HG03521 (cell line): ENCODE measurements at regions not wholly inside any gene's neighbourhood (a gene's known extent, or its start where the extent isn't known, plus 50 kb on each side); places are given as distances from the start of the nearest gene placed in this dataset.
"Not testable (repeated sequence)": the region's sequence is repeated elsewhere in the genome, so short reads cannot be mapped to it uniquely, and the experiment has no call there.

Experiments
- ATAC-seq: cut with Tn5 transposase; IDR thresholded peaks from one replicate; pipeline ENCODE4 v1.9.1; 2021; ENCODE audit warnings: mild to moderate bottlenecking, moderate library complexity; ENCODE audit not compliant: unreplicated experiment

DNA sequence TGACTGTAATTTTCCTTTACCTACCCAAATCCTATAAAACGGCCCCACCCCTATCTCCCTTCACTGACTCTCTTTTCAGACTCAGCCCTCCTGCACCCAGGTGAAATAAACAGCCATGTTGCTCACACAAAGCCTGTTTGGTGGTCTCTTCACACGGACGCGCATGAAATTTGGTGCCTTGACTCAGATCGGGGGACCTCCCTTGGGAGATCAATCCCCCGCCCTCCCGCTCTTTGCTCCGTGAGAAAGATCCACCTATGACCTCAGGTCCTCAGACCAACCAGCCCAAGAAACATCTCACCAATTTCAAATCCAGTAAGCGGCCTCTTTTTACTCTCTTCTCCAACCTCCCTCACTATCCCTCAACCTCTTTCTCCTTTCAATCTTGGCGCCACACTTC, 1344.7 kb upstream of the GOT2 start:
- not testable (repeated sequence) for ATAC-seq

- ATAC-seq: no peak
Measured at GRCh38 chr16:60077861-60078260, 1343.7 kb upstream of the GOT2 start.

- ATAC-seq: no peak
Measured at GRCh38 chr16:60074378-60074777, 1340.3 kb upstream of the GOT2 start.

DNA sequence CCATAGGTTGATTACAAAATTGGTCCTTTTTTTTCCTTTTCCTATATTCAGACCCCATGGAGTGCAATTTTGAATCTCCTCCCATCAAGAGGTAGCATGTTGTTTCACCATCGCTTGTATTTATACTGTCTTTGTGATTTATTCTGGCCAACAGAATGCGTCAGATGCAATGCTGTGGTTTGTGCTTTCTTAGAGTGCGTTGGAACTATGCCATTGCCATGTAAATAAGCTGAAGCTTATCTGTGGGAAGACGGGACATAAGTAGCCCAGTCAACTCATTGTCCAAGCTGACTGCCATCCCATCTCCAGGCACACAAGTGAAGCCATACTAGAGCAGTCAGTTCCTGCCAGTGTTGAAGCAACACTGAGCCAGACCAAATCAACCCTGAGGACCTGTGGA, 1339.3 kb upstream of the GOT2 start:
- no peak for ATAC-seq

GRCh38 chr16:60064026-60064425, 1329.9 kb upstream of the GOT2 start:
- ATAC-seq: no peak

DNA sequence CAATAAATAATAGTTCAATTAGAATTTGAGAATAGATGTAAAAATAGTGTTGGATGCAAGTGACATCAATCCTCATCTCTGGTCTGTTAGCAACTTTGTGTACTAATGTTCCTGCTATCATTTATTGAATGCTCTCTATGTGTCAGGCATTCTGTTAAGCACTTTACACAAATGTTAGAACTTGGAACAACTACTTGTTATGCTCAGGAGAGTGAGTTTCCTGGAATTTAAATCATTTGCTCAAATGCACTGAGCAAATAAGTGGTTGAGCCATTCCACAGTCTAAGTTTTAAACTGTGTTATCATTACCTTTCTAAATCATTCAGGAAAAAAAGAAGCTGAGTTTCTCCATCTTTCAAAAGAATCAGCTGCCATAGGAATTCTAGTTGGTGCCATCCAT, 1327.3 kb upstream of the GOT2 start:
- no peak for ATAC-seq

- ATAC-seq: no peak
Measured at GRCh38 chr16:60060731-60061130, 1326.6 kb upstream of the GOT2 start.

GRCh38 chr16:60059141-60059540, 1325.0 kb upstream of the GOT2 start:
- ATAC-seq: no peak

DNA sequence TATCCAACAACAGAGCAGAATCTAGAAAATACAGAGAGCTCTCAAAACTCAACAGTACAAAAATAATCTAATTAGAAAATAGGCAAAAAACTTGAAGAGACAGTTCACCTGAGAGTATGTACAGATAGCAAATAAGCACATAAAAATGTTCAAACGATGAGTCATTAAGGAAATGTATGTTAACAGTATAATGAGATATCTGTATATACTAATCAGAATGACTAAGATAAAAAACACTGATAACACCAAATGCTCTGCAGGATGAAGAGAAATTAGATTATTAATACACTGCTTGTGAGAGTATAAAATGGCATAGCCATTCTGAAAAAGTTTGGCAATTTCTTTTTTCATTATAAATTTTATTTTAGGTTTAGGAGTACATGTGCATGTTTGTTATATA, 1307.6 kb upstream of the GOT2 start:
- ATAC-seq: no peak

- no peak for ATAC-seq
Measured at GRCh38 chr16:60031740-60032139, 1297.6 kb upstream of the GOT2 start.

- no peak for ATAC-seq
Measured at GRCh38 chr16:60027351-60027750, 1293.2 kb upstream of the GOT2 start.

- ATAC-seq: no peak
Measured at GRCh38 chr16:60013076-60013475, 1279.0 kb upstream of the GOT2 start.

DNA sequence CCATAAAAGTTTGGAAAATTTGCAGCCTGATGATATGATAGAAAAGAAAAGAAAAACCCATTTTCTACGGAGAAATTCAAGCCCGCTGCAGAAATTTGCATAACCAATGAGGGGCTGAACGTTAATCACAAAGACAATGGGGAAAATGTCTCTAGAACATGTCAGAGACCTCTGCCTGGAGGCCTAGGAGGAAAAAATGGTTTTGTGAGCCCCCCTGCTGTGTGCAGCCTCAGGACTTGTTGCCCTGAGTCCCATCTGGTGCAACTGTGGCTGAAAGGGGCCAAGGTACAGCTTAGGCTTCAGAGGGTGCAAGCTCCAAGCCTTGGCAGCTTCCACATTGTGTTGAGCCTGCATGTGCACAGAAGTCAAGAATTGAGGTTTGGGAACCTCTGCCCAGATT, 1267.4 kb upstream of the GOT2 start:
- no peak for ATAC-seq

GRCh38 chr16:59997706-59998105, 1263.6 kb upstream of the GOT2 start:
- no peak for ATAC-seq

GRCh38 chr16:59993101-59993500, 1259.0 kb upstream of the GOT2 start:
- no peak for ATAC-seq

DNA sequence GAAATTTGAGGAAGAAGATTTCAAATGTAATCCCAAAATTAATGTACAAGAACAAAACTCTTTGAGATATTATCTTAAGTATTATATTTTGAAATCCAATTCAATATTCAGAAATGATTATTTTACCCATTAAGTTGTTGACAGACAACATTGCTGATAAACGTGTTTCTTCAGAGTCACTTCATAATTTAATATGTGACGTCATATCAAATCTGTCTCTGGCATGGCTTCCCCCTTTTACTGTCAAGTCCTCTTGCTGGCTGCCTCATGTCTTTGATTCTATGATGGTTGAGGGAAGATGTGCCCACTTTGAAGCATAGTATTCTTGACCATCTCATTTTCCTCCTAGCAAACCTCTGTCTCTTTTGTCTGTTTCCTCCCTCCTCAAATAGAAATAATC, 1257.1 kb upstream of the GOT2 start:
- ATAC-seq: no peak

- ATAC-seq: no peak
Measured at GRCh38 chr16:59988591-59988990, 1254.5 kb upstream of the GOT2 start.

DNA sequence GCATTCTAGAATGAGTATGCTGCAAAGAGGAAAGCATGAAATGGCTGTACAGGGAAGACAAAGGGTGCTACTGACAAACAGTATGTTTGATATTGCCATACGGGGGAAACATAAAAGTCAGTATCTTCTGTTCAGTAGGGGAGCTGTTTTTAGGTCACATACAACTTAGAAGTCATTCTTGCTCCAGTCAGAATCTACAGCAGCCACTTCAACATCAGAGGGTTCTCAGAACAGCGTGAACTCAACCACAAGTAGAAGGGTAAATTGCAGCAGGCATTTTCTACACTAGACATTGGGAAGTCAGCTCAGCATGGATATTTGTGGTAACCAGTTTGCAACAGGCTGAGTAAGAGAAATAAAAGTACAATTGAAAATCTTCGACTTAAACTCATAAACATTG, 1241.8 kb upstream of the GOT2 start:
- no peak for ATAC-seq

- no peak for ATAC-seq
Measured at GRCh38 chr16:59973966-59974365, 1239.8 kb upstream of the GOT2 start.

DNA sequence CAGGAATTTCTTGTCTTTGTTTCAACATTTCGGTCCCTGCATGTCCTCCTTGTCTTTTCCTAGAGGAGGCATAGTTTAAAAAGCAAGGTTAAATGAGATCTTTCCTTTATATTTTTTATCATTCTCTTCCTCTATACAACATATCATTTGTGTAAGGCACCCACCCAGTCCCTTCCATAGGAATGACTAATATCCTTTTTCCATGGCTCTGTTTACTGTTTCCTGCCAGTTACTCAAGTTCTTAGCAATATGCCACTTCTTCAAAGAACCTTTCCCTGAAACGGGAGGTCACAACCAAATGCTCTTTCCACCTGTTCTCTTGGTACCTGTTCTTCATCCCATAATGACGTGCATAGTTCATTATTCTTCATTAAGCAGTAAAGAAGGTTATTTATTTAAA, 1237.1 kb upstream of the GOT2 start:
- no peak for ATAC-seq

- ATAC-seq: no peak
Measured at GRCh38 chr16:59964232-59964924, 1230.3 kb upstream of the GOT2 start.

DNA sequence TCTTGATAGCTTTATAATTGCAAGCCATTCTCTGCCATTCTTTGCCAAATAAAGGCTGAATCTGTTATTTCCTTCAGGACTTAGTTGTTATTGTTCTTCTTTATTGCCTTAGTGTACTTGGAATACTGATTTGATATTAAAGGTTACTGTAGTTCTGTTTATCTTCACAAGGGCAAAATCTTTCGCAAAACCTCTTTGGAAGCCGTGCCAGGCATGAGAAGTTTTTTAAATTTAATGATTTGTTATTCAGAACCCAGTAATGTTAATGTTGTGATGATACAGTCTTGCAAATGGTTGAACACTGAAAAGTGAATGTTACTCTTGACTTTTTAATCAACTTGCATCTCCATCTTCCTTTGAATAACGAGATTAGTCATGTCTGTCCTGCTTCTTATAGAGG, 1225.2 kb upstream of the GOT2 start:
- ATAC-seq: no peak

DNA sequence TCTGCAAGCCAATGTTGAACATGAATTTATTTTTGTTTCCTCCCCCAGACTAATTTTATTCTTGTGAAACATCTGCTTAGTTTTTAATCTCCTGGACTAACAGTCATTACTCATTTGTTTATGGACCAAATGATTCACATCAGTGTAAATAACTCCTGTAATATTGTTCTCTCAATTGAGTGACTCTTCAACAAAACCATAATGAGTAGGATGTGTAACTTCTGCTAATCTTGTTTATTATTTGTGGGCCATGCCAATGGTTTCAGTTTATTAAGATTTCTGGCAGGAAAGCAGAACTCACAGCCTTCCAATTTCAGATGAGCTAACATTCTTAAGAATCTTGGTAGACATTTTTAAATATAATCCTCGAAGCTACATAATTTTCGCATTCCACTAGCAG, 1216.3 kb upstream of the GOT2 start:
- ATAC-seq: no peak
